ENCODE measurements at regions not wholly inside any gene's neighbourhood (a gene's known extent, or its start where the extent isn't known, plus 50 kb on each side); places are given as distances from the start of the nearest gene placed in this dataset.
A peak's percentile ranks its signal among the peaks of the same experiment; 100 is the strongest.
"Not testable (repeated sequence)": the region's sequence is repeated elsewhere in the genome, so short reads cannot be mapped to it uniquely, and the experiment has no call there.

DNA sequence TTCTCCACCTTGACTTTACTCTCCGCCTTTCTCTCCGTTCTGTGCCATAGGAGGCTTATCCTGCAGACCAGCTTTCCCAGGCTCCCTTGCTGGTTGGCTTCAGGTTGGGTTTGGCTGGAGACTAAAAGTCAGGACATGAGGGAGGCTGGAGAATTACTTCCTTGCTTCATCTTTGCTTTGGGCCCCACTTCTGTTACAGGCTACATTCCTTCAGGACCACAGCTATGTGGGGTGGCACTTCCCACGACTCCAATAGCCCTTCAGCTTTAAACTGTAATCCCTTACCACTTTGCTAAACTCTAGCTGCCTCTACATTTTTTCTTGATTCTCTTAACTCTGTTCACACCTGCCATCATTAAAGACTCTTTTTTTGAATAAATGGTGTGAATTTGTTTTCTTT, 186.7 kb upstream of the NR4A3 start:
- no peak for ATAC-seq

GRCh38 chr9:99637641-99638040, 184.0 kb upstream of the NR4A3 start:
- ATAC-seq, result no peak

DNA sequence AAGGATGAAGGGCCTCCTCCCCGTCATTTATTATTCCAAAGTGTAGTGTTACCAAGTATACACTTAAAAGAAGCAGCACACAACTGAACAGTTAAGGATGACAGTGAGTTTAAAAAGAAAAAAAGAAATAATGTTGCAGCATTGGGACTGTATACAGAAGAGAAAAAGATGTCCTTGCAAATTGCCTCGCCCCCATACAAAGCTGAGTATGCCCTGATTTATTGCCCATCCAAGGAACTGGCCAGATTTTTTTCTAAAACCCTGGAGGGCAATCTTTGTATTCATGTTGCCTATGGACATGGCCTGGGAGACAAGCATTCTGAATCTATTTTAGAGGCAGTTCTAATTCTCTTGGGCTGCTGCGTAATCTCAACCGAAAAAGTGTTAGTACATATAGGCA, 182.7 kb upstream of the NR4A3 start:
- no peak for ATAC-seq

DNA sequence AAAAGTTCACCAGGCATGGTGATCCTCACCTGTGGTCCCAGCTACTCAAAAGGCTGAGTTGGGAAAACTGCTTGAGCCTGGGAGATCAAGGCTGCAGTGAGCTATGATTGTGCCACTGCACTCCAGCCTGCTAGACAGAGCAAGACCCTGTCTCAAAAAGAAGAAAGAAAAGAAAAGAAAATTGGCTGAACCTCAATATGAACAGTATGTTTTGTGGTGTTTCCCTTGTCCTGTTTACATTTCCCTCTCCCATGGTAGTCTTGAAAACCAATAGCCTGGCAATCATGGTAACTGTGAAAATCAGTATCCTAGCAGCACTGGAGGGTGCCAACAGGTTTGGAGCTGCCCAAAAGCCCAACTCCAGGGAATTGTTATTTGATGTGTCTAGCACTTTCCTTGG, 174.1 kb upstream of the NR4A3 start:
- no peak for ATAC-seq

- ATAC-seq, result no peak
Measured at GRCh38 chr9:99650187-99650874, 171.4 kb upstream of the NR4A3 start.

DNA sequence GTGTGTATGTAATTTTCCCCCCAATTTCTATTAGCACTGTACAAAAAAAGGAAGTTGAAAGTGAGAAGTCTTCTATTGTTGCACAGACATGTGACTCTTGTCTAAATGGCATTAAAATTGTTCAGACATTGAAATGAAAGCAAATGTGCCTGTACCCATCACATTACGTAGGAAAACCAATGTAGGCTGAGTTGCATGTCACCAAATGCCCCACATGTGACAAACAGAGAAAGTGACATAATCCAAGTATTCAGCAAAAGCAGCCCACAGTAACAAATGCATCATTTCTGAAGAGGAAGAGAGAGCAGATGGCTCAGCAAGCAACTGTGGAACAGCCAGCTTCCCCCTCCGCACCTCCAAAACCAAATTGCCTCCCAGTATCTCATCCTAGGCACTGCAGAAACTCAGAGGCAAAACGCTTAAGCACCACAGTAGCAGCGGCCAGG, 161.5 kb upstream of the NR4A3 start:
- peak; percentile 35 to 63 for ATAC-seq

GRCh38 chr9:99663297-99663696, 158.4 kb upstream of the NR4A3 start:
- peak in 1 of 2 donors; percentile 18 for ATAC-seq

DNA sequence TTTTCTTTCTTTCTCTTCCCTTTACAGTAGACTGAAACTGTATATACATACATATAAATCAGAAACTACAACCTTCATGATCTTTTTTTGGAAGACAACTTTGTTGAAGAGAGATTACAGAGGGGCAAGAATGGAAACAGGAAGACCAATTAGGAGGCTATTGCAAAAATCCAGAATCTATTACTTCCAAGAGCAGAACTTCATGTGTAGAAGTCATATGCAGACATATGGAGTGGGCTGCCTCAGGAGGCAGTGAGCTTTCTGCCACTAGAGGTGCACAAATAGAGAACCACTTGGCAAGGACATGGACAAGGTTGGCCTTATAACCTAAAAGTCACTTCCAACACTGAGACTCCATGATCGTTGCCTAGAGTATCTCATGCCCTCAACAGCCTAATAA, 157.8 kb upstream of the NR4A3 start:
- no peak for ATAC-seq

GRCh38 chr9:99666571-99666970, 155.1 kb upstream of the NR4A3 start:
- ATAC-seq, result no peak

DNA sequence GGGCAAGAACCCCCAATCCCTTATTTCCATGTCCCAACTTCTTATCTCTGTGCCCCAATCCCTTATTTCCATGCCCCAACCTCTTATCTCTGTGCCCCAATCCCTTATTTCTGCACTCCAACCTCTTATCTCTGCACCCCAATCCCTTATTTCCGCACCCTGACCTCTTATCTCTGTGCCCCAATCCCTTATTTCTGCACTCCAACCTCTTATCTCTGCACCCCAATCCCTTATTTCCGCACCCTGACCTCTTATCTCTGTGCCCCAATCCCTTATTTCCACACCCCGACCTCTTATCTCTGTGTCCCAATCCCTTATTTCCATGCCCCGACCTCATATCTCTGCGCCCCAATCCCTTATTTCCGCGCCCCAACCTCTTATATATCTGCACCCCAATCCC, 150.8 kb upstream of the NR4A3 start:
- not testable (repeated sequence) for ATAC-seq

DNA sequence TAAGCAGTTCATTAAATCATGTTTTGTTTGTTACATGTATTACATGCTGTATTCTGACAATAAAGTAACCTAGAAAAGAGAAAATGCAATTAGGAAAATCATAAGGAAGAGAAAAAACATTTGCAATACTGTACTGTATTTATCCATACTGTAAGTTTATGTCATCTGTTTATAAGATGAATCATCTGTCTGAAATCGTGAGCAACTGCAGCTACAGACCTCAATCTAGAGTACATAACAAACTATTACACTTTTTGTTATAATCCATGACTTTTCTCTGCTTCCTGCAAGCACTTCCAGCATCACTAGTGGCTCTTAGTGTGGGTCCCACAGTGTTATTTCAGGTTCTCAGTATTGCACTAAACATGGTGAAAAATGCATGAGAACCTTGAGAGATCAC, 144.4 kb upstream of the NR4A3 start:
- no peak for ATAC-seq

DNA sequence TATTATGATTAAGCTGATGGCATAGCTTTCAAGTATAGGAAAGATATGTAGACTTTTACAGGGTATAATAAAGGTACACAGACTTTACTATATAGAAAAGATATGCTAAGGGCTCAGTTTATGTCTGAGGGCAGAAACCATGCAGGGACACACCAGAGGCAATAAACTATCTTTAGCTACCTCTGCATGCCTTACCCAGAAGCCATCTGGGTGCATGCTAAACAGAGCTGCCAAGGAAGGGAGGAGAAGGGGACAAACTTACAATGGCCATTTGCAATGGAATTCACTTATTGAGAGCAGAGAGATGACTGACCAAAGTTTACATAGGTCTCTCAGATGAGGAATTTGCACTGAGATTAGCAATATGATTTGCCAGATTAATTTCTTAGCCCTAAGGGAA, 143.1 kb upstream of the NR4A3 start:
- no peak for ATAC-seq

DNA sequence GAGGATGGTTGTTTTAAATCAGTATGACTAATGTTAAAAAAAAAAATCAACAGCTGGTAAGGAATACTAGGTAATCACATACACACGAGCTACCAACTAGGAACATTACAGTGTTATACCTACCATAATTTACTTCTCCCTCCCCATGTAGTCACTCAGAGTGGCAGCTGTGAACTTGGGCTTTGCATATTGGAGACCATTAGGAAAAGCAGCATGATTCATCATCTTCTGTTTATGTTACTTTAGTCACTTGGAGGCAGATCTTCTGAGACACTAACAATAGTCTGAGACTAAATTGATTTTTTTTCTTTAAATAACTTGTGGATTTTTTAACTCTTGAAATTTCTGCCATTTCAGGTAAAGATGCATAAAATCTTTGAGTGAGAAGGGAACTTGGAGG, 141.5 kb upstream of the NR4A3 start:
- no peak for ATAC-seq

- no peak for ATAC-seq
Measured at GRCh38 chr9:99681113-99681512, 140.6 kb upstream of the NR4A3 start.

- no peak for ATAC-seq
Measured at GRCh38 chr9:99682378-99682777, 139.3 kb upstream of the NR4A3 start.

DNA sequence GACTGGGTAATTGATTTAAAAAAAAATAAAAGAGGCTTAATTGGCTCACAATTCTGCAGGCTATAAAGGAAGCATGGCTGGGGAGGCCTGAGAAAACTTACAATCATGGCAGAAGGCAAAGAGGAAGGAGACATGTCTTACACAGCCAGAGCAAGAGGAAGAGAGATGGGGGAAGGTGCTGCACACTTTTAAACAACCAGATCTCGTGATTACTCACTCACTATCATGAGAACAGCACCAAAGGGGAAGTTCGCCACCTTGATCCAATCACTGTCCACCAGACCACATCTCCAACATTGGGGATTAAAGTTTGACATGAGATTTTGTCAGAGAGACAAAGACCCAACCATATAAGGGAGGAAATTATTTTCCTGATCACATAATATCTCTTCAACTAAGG, 138.8 kb upstream of the NR4A3 start:
- ATAC-seq, result no peak

- no peak for ATAC-seq
Measured at GRCh38 chr9:99690573-99690972, 131.1 kb upstream of the NR4A3 start.

DNA sequence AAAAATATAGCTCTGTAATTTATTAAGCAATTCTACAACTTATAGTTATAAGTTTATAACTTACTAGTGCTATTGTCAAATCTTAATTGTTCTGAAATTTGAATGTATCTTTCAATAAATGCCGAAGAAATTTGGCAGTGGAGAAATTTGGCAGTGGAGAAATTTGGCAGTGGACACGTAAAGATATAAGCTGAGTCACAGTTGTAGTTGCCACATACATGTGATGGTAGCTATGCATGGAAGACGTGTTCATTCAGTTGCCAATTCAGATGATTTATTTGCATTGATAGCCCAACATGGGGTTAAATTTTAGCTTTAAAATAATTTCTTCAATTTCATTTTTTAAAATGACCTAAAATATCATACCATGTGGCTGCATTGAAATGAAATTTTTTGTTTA, 127.8 kb upstream of the NR4A3 start:
- no peak for ATAC-seq

DNA sequence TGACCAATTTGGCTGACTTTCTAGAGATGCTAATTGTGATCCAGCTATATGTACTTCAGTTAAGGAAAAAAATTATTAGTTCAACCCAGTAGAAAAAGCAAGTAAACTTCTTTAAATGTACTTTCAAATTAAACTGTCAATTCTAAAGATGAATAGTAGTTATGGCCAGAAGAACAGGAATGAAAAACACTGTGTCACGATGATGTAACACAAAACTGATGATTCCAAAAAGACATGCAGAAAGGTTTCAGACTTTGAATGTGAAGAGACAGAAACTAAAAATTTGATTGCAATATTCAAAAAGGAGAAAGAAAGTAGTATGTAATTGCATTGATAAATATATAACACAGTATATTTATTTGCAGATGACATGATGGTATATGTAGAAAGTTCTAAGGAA, 127.3 kb upstream of the NR4A3 start:
- ATAC-seq, result no peak

DNA sequence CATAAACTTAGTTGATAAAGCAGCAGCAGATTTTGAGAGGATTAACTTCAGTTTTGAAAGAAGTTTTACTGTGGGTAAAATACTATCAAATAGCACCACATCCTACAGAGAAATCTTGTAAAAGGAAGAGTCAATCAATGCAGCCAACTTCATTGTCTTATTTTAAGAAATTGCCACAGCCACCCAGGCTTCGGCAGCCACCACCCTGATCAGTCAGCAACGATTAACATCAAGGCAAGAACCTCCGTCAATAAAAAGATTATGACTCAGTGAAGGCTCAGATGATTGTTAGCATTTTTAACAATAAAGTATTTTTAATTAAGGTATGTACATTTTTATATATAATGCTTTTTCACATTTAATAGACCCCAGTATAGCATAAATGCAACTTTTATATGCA, 122.3 kb upstream of the NR4A3 start:
- no peak for ATAC-seq

DNA sequence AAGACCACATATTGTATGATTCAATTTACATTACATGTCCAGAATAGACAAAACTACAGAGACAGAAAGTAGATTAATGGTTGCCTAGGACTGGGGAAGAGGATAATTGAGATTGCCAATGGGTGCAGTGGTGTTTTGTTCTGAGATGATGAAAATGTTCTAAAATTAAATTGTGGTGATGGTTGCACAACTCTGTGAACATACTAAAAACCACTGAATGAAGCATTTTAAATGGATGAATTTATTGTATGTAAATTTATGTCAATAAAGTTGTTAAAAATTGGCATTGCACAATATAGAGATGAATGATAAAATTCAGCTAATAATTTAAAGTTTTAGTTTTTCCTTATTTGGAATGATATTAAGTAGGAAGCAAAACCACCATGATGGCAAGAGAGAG, 109.5 kb upstream of the NR4A3 start:
- ATAC-seq, result no peak

GRCh38 chr9:99713838-99714306, 107.8 kb upstream of the NR4A3 start:
- peak; percentile 72 to 74 for ATAC-seq

- no peak for ATAC-seq
Measured at GRCh38 chr9:99718631-99719030, 103.1 kb upstream of the NR4A3 start.

GRCh38 chr9:99720455-99721050, 101.1 kb upstream of the NR4A3 start:
- peak in 1 of 2 donors; percentile 43 for ATAC-seq

- ATAC-seq, result no peak
Measured at GRCh38 chr9:99721898-99722297, 99.8 kb upstream of the NR4A3 start.
